HG03457 (cell line): ENCODE measurements at regions not wholly inside any gene's neighbourhood (a gene's known extent, or its start where the extent isn't known, plus 50 kb on each side); places are given as distances from the start of the nearest gene placed in this dataset.

Experiments
- ATAC-seq: cut with Tn5 transposase; IDR thresholded peaks from one replicate; pipeline ENCODE4 v1.9.1; 2021; ENCODE audit warnings: moderate number of reproducible peaks; ENCODE audit not compliant: unreplicated experiment

DNA sequence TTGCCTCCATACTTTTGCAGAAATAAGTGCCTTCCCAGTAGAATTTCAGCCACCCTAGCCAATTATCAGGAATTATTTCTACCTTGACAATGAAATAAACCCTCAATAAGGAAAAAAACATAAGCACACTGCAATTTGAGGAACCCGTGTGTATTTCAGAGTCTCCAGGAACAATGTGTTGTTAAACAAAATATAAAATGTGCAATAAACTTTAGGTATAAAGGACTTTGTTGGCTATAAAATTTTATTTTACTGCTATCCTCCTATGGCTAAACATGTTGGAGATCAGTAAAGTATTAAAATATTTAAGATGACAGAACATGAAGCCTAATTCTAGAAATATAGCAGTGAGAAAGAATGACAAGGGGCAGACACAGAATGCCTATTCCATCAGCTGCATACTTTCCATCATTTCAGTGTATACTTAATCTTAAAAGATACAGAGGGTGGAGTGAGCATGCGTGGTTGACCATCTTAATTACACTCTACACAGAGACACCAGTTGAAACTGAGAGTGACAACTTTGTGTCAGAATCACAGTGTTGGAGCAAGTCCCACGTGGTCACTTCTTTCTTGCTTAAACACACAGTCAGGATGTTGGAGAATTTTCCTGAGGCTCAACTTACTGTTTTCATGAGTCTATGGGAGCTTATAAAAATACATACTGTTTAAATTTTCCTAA lies 79.0 kb upstream of the SUCLG2 start:
- ATAC-seq: no peak

DNA sequence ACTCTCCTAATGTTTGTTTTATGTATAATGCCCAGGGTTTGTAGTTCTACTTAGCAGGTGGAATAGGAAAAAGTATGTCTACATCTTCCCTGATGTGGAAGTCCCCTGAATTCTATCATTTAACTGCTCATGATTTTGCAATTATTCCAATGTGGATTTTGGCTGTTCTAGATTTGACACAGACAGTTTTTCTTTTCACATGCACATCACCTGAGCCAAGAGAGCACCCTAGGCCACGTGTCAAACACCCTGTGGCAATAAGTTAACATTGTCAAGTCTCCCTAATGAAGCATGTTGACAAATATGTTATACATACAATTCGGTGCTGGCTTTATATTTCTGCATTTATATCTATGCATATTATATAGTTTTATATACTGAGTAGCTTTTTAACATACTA lies 70.0 kb upstream of the SUCLG2 start:
- no peak for ATAC-seq

DNA sequence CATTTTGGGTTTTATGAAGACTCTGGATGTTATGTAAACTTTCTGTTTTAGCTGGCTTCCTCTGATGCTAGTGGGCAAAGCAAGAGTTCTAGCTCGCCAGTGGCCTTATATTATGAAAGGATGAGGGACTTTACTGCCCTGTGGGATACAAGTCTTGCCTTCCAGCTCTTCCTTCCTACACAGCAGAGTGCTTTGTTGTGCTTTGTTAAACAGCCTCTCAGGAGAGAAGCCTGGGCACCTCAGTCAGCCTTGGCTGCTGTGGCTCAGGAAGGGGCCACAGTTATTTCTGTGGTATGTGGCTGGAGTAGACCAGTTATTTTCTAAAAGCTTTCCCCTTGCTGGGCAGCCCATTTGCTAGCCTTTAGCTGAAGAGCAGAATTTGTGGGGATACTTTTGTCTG lies 69.5 kb upstream of the SUCLG2 start:
- no peak for ATAC-seq

DNA sequence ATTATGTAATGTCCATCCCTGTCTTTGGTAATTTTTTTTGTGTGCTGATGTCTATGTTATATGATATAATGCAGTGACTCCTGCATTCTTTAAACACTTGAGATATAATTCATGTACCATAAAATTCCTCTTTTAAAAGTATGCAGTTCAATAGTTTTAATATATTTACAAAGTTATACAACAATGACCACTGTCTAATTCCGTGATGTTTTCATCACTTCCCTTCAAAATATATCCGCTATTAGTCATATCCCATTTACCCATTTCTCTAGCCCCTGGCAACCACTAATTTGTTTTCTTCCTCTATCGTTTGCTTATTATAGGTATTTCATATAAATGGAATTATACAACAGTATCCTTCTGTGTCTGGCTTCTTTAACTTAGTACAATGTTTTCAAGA lies 64.9 kb upstream of the SUCLG2 start:
- no peak for ATAC-seq

DNA sequence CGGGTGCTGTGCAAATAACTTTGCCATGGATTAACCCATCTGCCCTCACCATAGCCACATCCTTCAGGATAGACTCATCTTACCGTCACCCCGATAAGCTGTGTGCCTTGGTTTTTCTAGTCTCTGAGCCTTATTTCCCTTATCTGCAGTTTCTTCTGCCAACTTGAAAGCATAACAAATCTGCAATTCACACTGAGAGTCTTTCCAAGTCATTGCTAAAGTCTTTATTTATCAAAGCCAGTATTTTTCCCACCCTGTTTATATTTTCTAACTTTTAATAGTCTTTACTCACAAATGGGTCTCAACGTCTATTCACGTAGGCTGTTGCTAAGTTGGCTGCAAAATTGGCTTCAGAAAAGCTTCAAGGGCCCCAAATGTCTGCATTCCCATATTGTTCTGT lies 61.6 kb upstream of the SUCLG2 start:
- no peak for ATAC-seq

DNA sequence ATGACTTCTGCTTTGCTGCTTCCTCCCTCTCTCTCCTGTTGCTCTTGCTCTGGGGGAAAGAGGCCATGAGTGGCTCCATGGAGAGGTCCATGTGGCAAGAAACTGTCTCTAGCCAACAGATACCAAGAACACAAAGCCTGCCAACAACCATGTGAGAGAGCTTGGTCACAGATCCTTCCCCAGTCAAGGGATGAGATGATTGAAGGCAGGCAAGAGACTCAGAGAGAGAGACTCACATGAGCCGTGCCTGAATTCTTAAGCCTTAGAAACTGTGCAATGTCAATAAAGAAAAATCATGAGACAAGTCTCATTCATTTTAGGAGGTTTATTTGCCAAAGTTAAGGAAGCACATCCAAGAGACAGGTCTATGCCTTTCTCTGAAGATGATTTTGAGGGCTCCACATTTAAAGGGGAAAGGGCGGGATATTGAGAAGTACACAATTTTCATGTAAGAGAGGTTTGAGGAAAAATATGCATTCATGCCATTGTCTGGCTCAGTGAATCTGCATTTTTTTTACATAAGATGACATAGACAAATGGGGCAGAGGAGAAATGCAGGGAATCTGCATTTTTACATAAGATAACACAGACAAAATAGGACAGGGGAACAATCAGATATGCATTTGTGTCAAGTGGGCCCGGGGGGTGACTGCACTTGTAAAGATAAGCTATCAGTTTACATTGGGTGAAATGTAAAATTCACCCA lies 59.5 kb upstream of the SUCLG2 start:
- ATAC-seq: no peak

DNA sequence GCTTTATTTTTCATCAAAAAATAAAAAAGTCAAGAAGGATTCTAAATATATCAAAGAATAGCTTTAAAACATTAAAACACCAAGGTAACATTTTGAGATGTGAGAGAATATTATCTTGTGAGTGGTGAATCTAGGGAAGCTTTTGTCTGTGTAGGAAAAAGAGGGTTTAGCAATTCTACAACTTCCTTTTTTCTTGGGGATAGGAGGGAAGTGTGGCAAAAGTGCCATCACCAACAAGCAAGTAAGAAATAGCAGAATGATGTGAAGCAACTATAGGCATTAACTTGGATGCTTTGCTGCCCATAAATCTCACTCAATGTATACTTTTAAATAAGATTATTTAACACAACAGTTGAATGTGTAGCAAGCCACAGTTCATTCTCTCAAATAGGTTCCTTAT lies 57.8 kb upstream of the SUCLG2 start:
- no peak for ATAC-seq

DNA sequence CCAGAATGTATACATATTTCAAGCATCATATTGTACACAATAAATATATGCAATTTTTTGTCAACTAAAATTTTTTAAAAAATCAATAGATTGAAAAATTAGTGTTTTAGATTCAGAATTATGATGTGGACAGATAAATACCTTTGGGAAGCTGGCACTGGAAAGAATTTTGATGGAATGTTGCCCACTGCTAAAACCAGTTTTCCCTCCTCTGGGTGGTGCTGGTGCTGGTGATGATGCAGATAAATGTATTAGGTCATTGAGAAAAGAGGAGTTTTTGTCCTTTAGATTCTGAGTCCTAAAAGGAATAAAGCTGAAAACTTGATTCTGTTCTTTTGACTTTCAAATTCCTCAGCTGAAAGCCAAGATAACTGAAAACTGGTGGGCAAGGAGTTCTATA lies 56.0 kb upstream of the SUCLG2 start:
- ATAC-seq: no peak

DNA sequence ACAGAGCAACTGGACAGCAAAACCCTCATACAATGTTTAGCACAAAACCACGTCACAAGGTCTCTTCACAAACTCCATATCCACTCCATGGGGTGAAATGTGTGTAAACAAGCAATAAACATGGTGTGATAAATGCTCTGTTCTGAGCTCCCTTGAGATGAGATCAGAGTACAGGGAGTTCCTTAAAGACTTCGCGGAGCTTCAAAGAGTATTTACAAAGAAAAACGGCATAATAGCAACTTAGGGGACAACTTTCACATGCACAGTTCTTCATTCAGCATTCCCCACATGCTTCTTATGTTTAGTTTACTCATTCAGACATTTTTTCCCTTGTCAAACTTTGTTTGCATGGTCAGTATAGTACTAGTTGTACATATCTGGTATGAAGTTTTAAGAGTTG lies 52.5 kb upstream of the SUCLG2 start:
- no peak for ATAC-seq

DNA sequence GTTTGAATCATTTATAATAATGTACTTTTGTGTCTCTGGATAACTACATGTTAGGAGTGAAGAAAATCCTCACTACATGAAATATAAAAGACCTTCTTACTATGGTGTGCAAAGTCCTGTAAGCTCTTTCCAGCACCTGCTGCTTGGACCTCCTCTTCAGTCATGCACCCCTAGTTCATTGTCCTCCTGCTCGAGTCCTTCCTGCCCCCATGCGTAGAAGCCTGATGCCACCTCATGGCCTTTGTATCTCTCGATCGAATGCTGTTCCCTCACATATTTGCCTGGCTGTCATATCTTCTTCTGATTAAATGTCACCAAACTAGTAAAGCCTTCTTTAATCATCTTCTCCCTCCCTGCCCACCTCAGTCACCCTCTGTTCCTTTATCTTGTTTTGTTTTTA lies 49.9 kb upstream of the SUCLG2 start:
- no peak for ATAC-seq
